ENCODE measurements at regions not wholly inside any gene's neighbourhood (a gene's known extent, or its start where the extent isn't known, plus 50 kb on each side); places are given as distances from the start of the nearest gene placed in this dataset.
"Not testable (repeated sequence)": the region's sequence is repeated elsewhere in the genome, so short reads cannot be mapped to it uniquely, and the experiment has no call there.

DNA sequence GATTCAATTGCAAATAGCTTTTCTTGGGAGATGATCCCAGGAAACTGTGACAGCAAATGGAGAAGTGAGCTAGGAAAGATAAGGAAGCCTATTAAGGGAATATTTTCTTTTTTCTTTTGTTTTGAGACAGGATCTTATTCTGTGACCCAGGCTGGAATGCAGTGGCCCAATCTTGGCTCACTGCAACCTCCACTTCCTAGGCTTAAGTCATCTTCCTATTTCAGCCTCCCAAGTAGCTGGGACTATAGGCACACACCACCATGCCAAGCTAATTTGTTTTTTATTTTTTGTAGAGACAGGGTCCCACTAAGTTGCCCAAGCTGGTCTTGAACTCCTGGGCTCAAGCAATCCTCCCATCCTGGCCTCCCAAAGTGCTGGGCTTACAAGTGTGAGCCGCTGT, 433.7 kb downstream of the RPS6KC1 start:
- H3K4me1 ChIP-seq (ENCODE audit: control insufficient read depth, insufficient read depth, low read length), result no peaks in the 10 kb centered on the region
- H3K4me2 ChIP-seq (ENCODE audit: low read length), result no peak overlapping the region
- no peaks in the 10 kb centered on the region for H3K9me3 ChIP-seq (replicated peaks; ENCODE audit: low read length)
- no peak overlapping the region for H3K4me3 ChIP-seq (ENCODE audit: low read length)
- H3K27me3 ChIP-seq (ENCODE audit: control insufficient read depth, insufficient read depth, low read length), result no peaks in the 10 kb centered on the region
- H3K36me3 ChIP-seq (ENCODE audit: insufficient read depth, low read length), result no peaks in the 10 kb centered on the region
- H3K9ac ChIP-seq (ENCODE audit: low read depth, low read length), result no peak overlapping the region

DNA sequence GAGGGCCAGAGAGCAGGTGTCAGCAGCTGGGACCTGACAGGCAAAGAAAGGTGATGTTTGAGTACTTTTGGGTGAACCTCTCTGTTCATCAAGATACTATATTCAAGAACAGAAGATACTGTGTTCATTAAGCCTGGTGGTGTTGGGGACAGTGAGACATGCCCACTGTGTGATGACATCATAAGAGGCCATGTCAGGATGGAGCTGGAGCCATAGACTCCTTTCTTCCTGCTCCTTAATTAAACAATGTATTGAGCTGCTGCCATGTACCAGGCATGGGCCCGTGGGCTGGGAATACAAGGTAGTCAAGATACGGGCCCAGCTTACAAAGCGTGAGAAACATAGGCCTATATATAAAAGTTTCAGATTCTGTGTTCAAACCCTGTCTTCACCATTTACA, 435.4 kb downstream of the RPS6KC1 start:
- no peak overlapping the region for H3K9ac ChIP-seq (ENCODE audit: low read depth, low read length)
- no peaks in the 10 kb centered on the region for H3K36me3 ChIP-seq (ENCODE audit: insufficient read depth, low read length)
- no peaks in the 10 kb centered on the region for H3K4me1 ChIP-seq (ENCODE audit: control insufficient read depth, insufficient read depth, low read length)

DNA sequence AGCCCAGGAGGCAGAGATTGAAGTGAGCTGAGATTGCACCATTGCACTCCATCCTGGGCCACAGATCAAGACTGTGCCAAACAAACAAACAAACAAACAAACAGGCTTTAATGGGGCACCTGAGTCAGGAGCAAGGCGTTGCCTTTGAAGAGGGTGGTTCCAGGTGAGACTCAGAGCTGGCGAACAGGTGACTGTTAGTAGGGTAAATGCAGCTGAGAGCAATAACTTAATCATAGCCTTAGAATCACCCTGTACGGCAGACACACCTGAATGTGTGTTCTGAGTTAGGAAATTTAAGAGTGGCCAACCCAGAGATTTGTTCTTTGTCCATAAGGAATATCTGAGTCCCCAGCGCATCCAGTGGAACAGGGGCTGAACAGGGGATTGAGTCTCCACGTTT, 440.4 kb downstream of the RPS6KC1 start:
- Histone ChIP-seq H3K9me3 (replicated peaks; ENCODE audit: low read length) (no peaks in the 10 kb centered on the region), H3K9ac (ENCODE audit: low read depth, low read length) (no peak overlapping the region), H3K4me2 (ENCODE audit: low read length) (no peak overlapping the region), H3K36me3 (ENCODE audit: insufficient read depth, low read length) (no peaks in the 10 kb centered on the region), H3K27me3 (ENCODE audit: control insufficient read depth, insufficient read depth, low read length) (no peaks in the 10 kb centered on the region), H3K4me1 (ENCODE audit: control insufficient read depth, insufficient read depth, low read length) (no peaks in the 10 kb centered on the region), H3K4me3 (ENCODE audit: low read length) (no peak overlapping the region)

More for the DNA sequence above, 435.4 kb downstream of the RPS6KC1 start:
- no peaks in the 10 kb centered on the region for H3K27me3 ChIP-seq (ENCODE audit: control insufficient read depth, insufficient read depth, low read length)
- H3K4me3 ChIP-seq (ENCODE audit: low read length), result no peak overlapping the region
- H3K4me2 ChIP-seq (ENCODE audit: low read length), result no peak overlapping the region
- H3K9me3 ChIP-seq (replicated peaks; ENCODE audit: low read length), result no peaks in the 10 kb centered on the region

DNA sequence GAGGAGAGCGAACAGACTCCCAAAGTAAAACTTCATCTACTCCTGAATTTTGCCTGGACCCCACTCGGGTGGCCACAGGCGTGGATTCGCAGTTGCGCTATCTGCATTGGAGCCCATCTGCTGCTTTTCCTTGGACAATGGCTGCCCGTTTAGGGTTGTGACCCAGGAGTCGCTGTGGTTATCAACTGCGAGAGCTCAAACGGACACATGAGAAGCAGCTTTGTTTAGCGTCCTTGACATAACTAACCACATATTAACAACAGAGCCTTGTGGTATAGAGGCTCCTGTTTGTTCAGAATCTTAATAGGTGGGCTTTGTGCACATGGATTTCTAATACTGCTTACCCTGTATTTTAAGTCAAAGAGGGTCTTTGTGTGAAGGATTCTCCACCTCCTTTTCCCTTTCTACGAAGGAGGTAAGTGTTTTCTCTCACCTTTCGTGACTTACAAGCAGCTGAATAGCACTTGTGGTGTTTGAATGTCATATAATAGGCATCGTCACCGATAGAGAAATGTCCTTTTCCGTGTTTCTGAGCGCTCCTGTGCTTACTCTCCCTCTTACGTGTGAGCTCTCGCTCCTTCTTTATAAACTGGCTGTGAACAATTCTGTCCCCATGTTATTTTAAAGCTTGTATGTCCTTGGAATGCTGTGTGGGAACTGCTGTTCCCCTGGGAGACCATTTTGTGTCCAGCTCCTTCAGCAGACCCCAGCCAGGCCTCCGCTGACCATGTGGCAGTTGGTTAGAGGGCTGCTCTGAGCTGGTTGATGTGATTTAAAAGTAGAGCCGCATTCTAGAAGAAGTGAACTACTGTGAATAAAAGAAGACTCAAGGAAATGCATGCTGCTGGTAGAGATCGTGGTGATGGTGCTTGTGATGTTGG, 441.4 kb downstream of the RPS6KC1 start:
- H3K27me3 ChIP-seq (ENCODE audit: control insufficient read depth, insufficient read depth, low read length), result no peaks in the 10 kb centered on the region
- H3K9ac ChIP-seq (ENCODE audit: low read depth, low read length), result no peak overlapping the region
- H3K4me3 ChIP-seq (ENCODE audit: low read length), result no peak overlapping the region
- H3K4me2 ChIP-seq (ENCODE audit: low read length), result no peak overlapping the region
- H3K4me1 ChIP-seq (ENCODE audit: control insufficient read depth, insufficient read depth, low read length), result no peaks in the 10 kb centered on the region
- H3K36me3 ChIP-seq (ENCODE audit: insufficient read depth, low read length), result no peaks in the 10 kb centered on the region
- no peaks in the 10 kb centered on the region for H3K9me3 ChIP-seq (replicated peaks; ENCODE audit: low read length)

DNA sequence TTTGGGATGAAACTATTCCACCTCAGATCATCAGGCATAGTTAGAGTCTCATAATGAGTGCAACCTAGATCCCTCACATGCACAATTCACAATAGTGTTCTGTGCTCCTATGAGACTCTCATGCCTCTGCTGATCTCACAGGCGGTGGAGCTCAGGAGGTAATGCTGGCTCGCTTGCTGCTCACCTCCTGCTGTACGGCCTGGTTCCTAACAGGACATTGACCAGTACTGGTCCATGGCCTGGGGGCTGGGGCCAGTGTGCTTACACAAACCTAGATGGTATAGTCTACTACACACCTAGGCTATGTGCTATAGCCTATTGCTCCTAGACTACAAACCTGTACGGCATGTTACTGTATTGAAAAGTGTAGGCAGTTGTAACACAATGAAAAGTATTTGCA, 448.4 kb downstream of the RPS6KC1 start:
- Histone ChIP-seq H3K27me3 (ENCODE audit: control insufficient read depth, insufficient read depth, low read length) (no peaks in the 10 kb centered on the region), H3K4me2 (ENCODE audit: low read length) (no peak overlapping the region), H3K36me3 (ENCODE audit: insufficient read depth, low read length) (no peaks in the 10 kb centered on the region), H3K9me3 (replicated peaks; ENCODE audit: low read length) (no peaks in the 10 kb centered on the region), H3K9ac (ENCODE audit: low read depth, low read length) (no peak overlapping the region), H3K4me3 (ENCODE audit: low read length) (no peak overlapping the region), H3K4me1 (ENCODE audit: control insufficient read depth, insufficient read depth, low read length) (no peaks in the 10 kb centered on the region)

DNA sequence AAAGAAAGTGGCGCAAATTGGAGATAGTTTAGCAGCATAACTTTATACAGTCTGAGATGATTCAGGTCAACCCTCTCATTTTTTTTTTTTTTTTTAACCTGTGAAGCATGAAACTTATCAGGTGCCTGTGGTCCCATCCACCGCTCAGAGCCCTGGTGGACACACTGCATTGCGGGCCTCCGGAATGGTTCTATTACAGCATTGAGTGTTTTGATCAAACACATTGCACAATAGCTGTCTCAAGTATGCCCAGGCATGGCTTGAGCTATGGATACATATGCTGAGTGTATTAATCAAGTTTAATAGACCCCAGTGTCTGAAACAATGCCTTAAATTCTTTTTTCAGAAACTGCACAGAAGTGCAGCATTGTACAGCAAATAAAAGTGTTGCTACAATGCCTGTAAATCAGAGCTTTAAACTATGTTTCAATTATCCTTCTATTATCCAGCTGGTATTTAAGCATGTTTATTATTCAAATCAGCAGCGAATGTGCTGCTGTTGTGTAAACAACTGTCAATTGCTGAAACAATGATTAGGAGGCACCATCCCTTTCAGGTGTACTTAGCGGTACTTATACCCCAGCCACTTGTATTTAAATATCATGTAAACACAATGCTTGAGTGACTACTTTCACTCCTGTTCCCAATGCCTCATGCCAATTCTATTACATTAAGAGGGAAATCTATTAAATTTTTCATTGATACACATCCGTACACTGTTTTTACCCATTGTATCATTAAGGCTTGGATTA, 456.6 kb downstream of the RPS6KC1 start:
- Histone ChIP-seq H3K9me3 (replicated peaks; ENCODE audit: low read length) (no peaks in the 10 kb centered on the region), H3K4me1 (ENCODE audit: control insufficient read depth, insufficient read depth, low read length) (no peaks in the 10 kb centered on the region), H3K4me3 (ENCODE audit: low read length) (no peak overlapping the region), H3K36me3 (ENCODE audit: insufficient read depth, low read length) (no peaks in the 10 kb centered on the region), H3K9ac (ENCODE audit: low read depth, low read length) (no peak overlapping the region), H3K27me3 (ENCODE audit: control insufficient read depth, insufficient read depth, low read length) (no peaks in the 10 kb centered on the region), H3K4me2 (ENCODE audit: low read length) (no peak overlapping the region)

DNA sequence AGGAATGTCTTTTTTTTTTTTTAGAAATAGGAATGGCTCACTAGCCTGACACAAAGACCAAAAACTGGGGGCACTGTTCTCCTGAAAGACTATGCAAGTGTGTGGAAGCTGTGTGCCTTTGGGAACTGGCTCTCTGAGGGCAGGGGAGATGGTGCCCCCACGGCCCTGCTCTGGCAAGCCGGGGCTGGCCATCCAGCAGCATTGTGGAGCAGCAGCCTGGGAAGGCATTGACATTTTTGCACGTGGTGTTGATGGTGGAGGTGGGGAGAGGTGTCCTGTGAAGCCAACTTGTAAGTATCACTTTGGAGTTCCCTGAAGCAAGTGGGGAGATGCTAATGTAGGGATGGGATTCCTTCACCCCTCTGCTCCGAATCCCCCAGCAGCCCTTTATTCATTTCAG, 460.1 kb downstream of the RPS6KC1 start:
- H3K9ac ChIP-seq (ENCODE audit: low read depth, low read length), result no peak overlapping the region
- no peaks in the 10 kb centered on the region for H3K9me3 ChIP-seq (replicated peaks; ENCODE audit: low read length)
- H3K4me2 ChIP-seq (ENCODE audit: low read length), result no peak overlapping the region

DNA sequence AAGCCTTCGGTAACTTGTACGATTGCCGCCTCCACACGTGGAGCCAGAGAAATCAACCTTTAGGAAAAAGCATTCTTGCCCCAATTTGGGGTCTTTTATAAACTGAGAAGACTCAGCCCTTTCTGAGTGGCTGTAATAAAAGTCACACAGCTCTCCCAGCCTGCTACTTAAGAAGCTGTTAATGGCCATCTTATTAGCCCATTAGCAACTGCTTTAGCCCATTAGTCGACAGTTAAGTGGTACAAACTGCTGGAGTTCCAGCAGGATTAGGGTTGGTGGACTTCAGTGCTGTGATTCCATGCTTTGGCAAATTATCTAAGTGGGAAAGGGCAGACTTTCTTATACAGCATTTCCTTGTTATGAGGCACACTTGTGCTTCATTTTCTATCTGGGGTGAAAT, 461.3 kb downstream of the RPS6KC1 start:
- Histone ChIP-seq H3K36me3 (ENCODE audit: insufficient read depth, low read length) (no peaks in the 10 kb centered on the region), H3K4me1 (ENCODE audit: control insufficient read depth, insufficient read depth, low read length) (no peaks in the 10 kb centered on the region), H3K9me3 (replicated peaks; ENCODE audit: low read length) (no peaks in the 10 kb centered on the region), H3K4me2 (ENCODE audit: low read length) (no peak overlapping the region), H3K4me3 (ENCODE audit: low read length) (no peak overlapping the region), H3K27me3 (ENCODE audit: control insufficient read depth, insufficient read depth, low read length) (no peaks in the 10 kb centered on the region), H3K9ac (ENCODE audit: low read depth, low read length) (no peak overlapping the region)

More for the DNA sequence above, 460.1 kb downstream of the RPS6KC1 start:
- H3K4me3 ChIP-seq (ENCODE audit: low read length), result no peak overlapping the region
- no peaks in the 10 kb centered on the region for H3K36me3 ChIP-seq (ENCODE audit: insufficient read depth, low read length)
- H3K4me1 ChIP-seq (ENCODE audit: control insufficient read depth, insufficient read depth, low read length), result no peaks in the 10 kb centered on the region
- no peaks in the 10 kb centered on the region for H3K27me3 ChIP-seq (ENCODE audit: control insufficient read depth, insufficient read depth, low read length)

DNA sequence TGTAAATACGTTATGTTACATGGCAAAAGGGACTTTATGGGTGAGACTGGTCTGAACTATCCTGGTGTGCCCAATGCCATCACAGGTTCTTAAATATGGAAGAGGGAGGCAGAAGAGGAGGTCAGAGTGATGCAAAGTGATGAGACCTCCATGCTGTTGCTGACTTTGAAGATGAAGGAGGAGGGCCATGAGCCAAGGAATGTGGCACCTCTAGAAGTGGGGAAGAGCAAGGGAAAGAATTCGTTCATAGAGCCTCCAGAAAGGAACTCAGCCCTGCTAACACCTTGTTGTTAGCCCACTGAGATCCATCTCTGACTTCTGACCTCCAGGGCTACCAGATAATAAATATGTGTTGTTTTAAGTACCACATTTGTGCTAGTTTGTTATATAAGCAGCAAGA, 462.0 kb downstream of the RPS6KC1 start:
- H3K4me3 ChIP-seq (ENCODE audit: low read length), result no peak overlapping the region
- H3K4me2 ChIP-seq (ENCODE audit: low read length), result no peak overlapping the region
- H3K9me3 ChIP-seq (replicated peaks; ENCODE audit: low read length), result no peaks in the 10 kb centered on the region
- H3K9ac ChIP-seq (ENCODE audit: low read depth, low read length), result no peak overlapping the region
- H3K4me1 ChIP-seq (ENCODE audit: control insufficient read depth, insufficient read depth, low read length), result no peaks in the 10 kb centered on the region
- no peaks in the 10 kb centered on the region for H3K36me3 ChIP-seq (ENCODE audit: insufficient read depth, low read length)
- no peaks in the 10 kb centered on the region for H3K27me3 ChIP-seq (ENCODE audit: control insufficient read depth, insufficient read depth, low read length)

DNA sequence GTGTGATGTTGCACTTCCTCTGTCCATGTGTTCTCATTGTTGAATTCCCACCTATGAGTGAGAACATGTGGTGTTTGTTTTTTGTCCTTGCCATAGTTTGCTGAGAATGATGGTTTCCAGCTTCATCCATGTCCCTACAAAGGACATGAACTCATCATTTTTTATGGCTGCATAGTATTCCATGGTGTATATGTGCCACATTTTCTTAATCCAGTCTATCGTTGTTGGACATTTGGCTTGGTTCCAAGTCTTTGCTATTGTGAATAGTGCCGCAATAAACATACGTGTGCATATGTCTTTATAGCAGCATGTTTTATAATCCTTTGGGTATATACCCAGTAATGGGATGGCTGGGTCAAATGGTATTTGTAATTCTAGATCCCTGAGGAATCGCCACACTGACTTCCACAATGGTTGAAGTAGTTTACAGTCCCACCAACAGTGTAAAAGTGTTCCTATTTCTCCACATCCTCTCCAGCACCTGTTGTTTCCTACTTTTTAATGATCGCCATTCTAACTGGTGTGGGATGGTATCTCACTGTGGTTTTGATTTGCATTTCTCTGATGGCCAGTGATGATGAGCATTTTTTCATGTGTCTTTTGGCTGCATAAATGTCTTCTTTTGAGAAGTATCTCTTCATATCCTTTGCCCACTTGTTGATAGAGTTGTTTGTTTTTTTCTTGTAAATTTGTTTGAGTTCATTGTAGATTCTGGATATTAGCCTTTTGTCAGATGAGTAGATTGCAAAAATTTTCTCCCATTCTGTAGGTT, 463.6 kb downstream of the RPS6KC1 start:
- H3K4me1 ChIP-seq (ENCODE audit: control insufficient read depth, insufficient read depth, low read length); H3K27me3 ChIP-seq (ENCODE audit: control insufficient read depth, insufficient read depth, low read length); H3K9ac ChIP-seq (ENCODE audit: low read depth, low read length); H3K9me3 ChIP-seq (replicated peaks; ENCODE audit: low read length); H3K4me2 ChIP-seq (ENCODE audit: low read length); H3K4me3 ChIP-seq (ENCODE audit: low read length); H3K36me3 ChIP-seq (ENCODE audit: insufficient read depth, low read length): not testable (repeated sequence)

DNA sequence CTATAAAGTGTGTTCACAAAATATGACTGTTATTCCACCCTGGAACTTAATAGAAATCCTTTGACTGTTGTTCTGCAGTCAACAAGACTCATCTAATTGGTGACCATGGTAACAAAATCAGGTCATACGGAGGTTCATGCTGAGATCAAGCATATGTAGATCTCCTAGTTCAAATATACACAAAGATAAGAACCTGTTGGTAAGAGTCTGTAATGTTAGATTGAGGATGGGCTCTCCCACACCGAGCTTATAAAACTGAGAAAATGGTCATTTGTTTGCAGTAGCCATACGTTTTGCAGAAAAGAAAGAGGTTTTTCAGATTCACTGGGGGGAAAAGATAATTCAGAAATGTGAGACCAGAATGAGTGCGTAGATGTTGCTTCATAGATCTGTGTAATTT, 468.1 kb downstream of the RPS6KC1 start:
- no peaks in the 10 kb centered on the region for H3K27me3 ChIP-seq (ENCODE audit: control insufficient read depth, insufficient read depth, low read length)
- H3K4me2 ChIP-seq (ENCODE audit: low read length), result no peak overlapping the region
- H3K4me1 ChIP-seq (ENCODE audit: control insufficient read depth, insufficient read depth, low read length), result no peaks in the 10 kb centered on the region
- no peaks in the 10 kb centered on the region for H3K9me3 ChIP-seq (replicated peaks; ENCODE audit: low read length)
- H3K4me3 ChIP-seq (ENCODE audit: low read length), result no peak overlapping the region
- H3K36me3 ChIP-seq (ENCODE audit: insufficient read depth, low read length), result no peaks in the 10 kb centered on the region
- H3K9ac ChIP-seq (ENCODE audit: low read depth, low read length), result no peak overlapping the region
